PC-3 (cell line): ENCODE measurements at regions not wholly inside any gene's neighbourhood (a gene's known extent, or its start where the extent isn't known, plus 50 kb on each side); places are given as distances from the start of the nearest gene placed in this dataset.
A peak's percentile ranks its signal among the peaks of the same experiment; 100 is the strongest.

ENCODE experiments used
- ATAC-seq: fragments of 200-7000 bp; cut with Tn5 transposase; 2 replicates; pipeline ENCODE4 v1.9.1; 2020; ENCODE audit warnings: mild to moderate bottlenecking, moderate library complexity
- BruUV-seq: library from RNA; stranded (reverse); fragments of 400-500 nt; replicated peaks from 2 replicates; lab custom pipeline; 2021; lab: Mats Ljungman, UMichigan
- CTCF ChIA-PET: fragments of 300-600 bp; sonication (Branson Sonifier 250); formaldehyde crosslinking; loops from one replicate; lab custom pipeline; 2022; ENCODE audit warnings: antibody characterized with exemption; lab: Charles Lee
- POLR2A ChIA-PET: fragments of 300-600 bp; sonication (Branson Sonifier 250); formaldehyde crosslinking; loops from one replicate; lab custom pipeline; 2022; ENCODE audit warnings: antibody characterized with exemption; ENCODE audit not compliant: unreplicated experiment; lab: Charles Lee
- DNase-seq: peaks from one replicate; pipeline ENCODE4 v3.0.0-alpha.2; 2015
- H2AFZ ChIP-seq: fragments of 300-600 bp; sonication (generic); 2 replicates; pipeline ENCODE4 v1.6.0; 2016; ENCODE audit warnings: antibody characterized with exemption, low read length
- H3F3A ChIP-seq: fragments of 300-600 bp; sonication (generic); one replicate; pipeline ENCODE4 v1.6.0; 2017; ENCODE audit warnings: antibody characterized with exemption, low read length, control low read depth, mild to moderate bottlenecking; ENCODE audit not compliant: unreplicated experiment
- H3K27ac ChIP-seq: fragments of 300-600 bp; sonication (generic); 2 replicates; pipeline ENCODE4 v1.5.1; 2016; ENCODE audit warnings: mild to moderate bottlenecking, low read length
- H3K27me3 ChIP-seq: fragments of 300-600 bp; sonication (generic); 2 replicates; pipeline ENCODE4 v1.6.1; 2016; ENCODE audit warnings: low read length, mixed read lengths
- H3K36me3 ChIP-seq: fragments of 300-600 bp; sonication (generic); 2 replicates; pipeline ENCODE4 v1.6.1; 2016; ENCODE audit warnings: low read depth, mixed run types, low read length, mixed read lengths
- H3K4me1 ChIP-seq: fragments of 300-600 bp; sonication (generic); 2 replicates; pipeline ENCODE4 v1.5.1; 2016; ENCODE audit warnings: low read length; ENCODE audit not compliant: insufficient read depth
- H3K4me2 ChIP-seq: fragments of 300-600 bp; sonication (generic); 2 replicates; pipeline ENCODE4 v1.6.0; 2016; ENCODE audit warnings: low read length
- H3K4me3 ChIP-seq: fragments of 300-600 bp; sonication (generic); 2 replicates; pipeline ENCODE4 v1.5.1; 2016; ENCODE audit warnings: mild to moderate bottlenecking, low read length, mixed read lengths
- H3K79me2 ChIP-seq: fragments of 300-600 bp; sonication (generic); 2 replicates; pipeline ENCODE4 v1.6.1; 2017; ENCODE audit warnings: low read length, mixed read lengths
- H3K9ac ChIP-seq: fragments of 300-600 bp; sonication (generic); 2 replicates; pipeline ENCODE4 v1.6.0; 2016; ENCODE audit warnings: mild to moderate bottlenecking, low read length
- H3K9me2 ChIP-seq: fragments of 300-600 bp; sonication (generic); replicated peaks from 2 replicates; pipeline ENCODE4 v1.6.1; 2016; ENCODE audit warnings: mixed run types, low read length, mixed read lengths
- H3K9me3 ChIP-seq: fragments of 300-600 bp; sonication (generic); 2 replicates; pipeline ENCODE4 v1.6.1; 2016; ENCODE audit warnings: low read length, mixed read lengths
- H4K20me1 ChIP-seq: fragments of 300-600 bp; sonication (generic); 2 replicates; pipeline ENCODE4 v1.6.1; 2016; ENCODE audit warnings: low read length, mixed read lengths
- CTCF ChIP-seq: fragments of 300-600 bp; sonication (generic); conservative IDR thresholded peaks from 2 replicates; pipeline ENCODE4 v1.5.1; 2017; ENCODE audit warnings: antibody characterized with exemption, low read depth, mild to moderate bottlenecking, low read length
- EZH2 ChIP-seq: fragments of 300-600 bp; sonication (generic); IDR thresholded peaks from one replicate; pipeline ENCODE4 v1.6.1; 2017; ENCODE audit warnings: antibody characterized with exemption, mild to moderate bottlenecking, low read length; ENCODE audit not compliant: unreplicated experiment
- EZH2phosphoT487 ChIP-seq: fragments of 300-600 bp; sonication (generic); IDR thresholded peaks from 2 replicates; pipeline ENCODE4 v1.6.1; 2018; ENCODE audit warnings: mild to moderate bottlenecking, antibody characterized with exemption, low read length, borderline replicate concordance
- intact Hi-C: fragments of 100-400 bp; cut with micrococcal nuclease; formaldehyde crosslinking; loops from 2 replicates; pipeline ENCODE4 v1.9.0; 2023

GRCh38 chr17:12389421-12389820, 276.3 kb upstream of the MYOCD start:
- TF ChIP-seq EZH2phosphoT487 (no peak), CTCF (no peak), EZH2 (no peak)
- Histone ChIP-seq H4K20me1 (no peaks in the 10 kb centered on the region), H3K27me3 (peaks cover 20% of the 10 kb centered on the region; the same call in 1 of the 2 replicates), H3F3A (no peaks in the 10 kb centered on the region), H3K9me2 (no peaks in the 10 kb centered on the region), H3K4me2 (no peak overlapping the region), H3K79me2 (no peaks in the 10 kb centered on the region), H3K4me3 (no peak overlapping the region), H3K27ac (no peak overlapping the region), H2AFZ (no peak overlapping the region), H3K4me1 (no peaks in the 10 kb centered on the region), H3K9me3 (peaks cover 17% of the 10 kb centered on the region; the same call in 1 of the 2 replicates), H3K36me3 (no peaks in the 10 kb centered on the region), H3K9ac (no peak overlapping the region)
- ATAC-seq = no peak
- ChIA-PET POLR2A (no interaction called here), CTCF (no interaction called here)
- no peak for DNase-seq
- no TSS peak for BruUV-seq
- intact Hi-C loops = no loop called here

- TF ChIP-seq CTCF = no peak
- TF ChIP-seq EZH2 = no peak
- no peak for TF ChIP-seq EZH2phosphoT487
- BruUV-seq = no TSS peak
- Histone ChIP-seq H3K36me3 (no peaks in the 10 kb centered on the region), H3K4me3 (no peak overlapping the region), H3K4me2 (no peak overlapping the region), H2AFZ (no peak overlapping the region), H3K27ac (no peak overlapping the region), H4K20me1 (no peaks in the 10 kb centered on the region), H3F3A (no peaks in the 10 kb centered on the region), H3K9me3 (peaks cover 13% of the 10 kb centered on the region; the same call in 1 of the 2 replicates), H3K4me1 (no peaks in the 10 kb centered on the region), H3K79me2 (no peaks in the 10 kb centered on the region), H3K27me3 (peaks cover 20% of the 10 kb centered on the region; the same call in 1 of the 2 replicates), H3K9ac (no peak overlapping the region), H3K9me2 (no peaks in the 10 kb centered on the region)
- no peak for DNase-seq
- ATAC-seq = no peak
- ChIA-PET CTCF (no interaction called here), POLR2A (no interaction called here)
- intact Hi-C loops = no loop called here
These were observed 275.1 kb upstream of the MYOCD start for GRCh38 chr17:12390631-12391030.

DNA sequence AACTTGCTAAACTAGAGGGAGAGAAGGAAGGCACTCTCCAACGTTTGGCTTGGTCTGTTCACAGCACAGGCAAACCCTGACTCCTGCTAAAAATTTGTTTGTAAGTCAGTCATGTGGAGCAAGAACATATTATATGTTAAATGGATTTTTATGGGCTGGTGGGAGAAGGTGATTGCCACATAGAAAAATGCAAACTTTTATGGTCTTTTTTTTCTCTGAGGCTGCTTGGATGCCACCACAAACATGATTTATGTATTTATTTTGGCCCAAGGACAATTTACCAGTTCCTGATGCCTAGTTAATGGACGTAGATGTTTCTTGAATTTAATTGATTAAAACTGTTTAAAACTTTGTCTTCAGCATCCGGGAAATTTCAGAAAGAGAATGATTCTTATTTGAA, 274.2 kb upstream of the MYOCD start:
- Histone ChIP-seq H3K27me3 (peaks cover 20% of the 10 kb centered on the region; the same call in 1 of the 2 replicates), H3K79me2 (no peaks in the 10 kb centered on the region), H4K20me1 (no peaks in the 10 kb centered on the region), H3F3A (no peaks in the 10 kb centered on the region), H3K4me2 (no peak overlapping the region), H3K9me2 (no peaks in the 10 kb centered on the region), H3K36me3 (no peaks in the 10 kb centered on the region), H3K4me3 (no peak overlapping the region), H3K27ac (no peak overlapping the region), H2AFZ (no peak overlapping the region), H3K9ac (no peak overlapping the region), H3K4me1 (no peaks in the 10 kb centered on the region), H3K9me3 (peaks cover 8% of the 10 kb centered on the region; the same call in 1 of the 2 replicates)
- no TSS peak for BruUV-seq
- no peak for TF ChIP-seq EZH2
- no peak for TF ChIP-seq EZH2phosphoT487
- no peak for TF ChIP-seq CTCF
- ATAC-seq (no peak), DNase-seq (peak; percentile 3)
- POLR2A ChIA-PET = no interaction called here
- intact Hi-C loops = no loop called here
- CTCF ChIA-PET = no interaction called here
